ENCODE measurements at regions not wholly inside any gene's neighbourhood (a gene's known extent, or its start where the extent isn't known, plus 50 kb on each side); places are given as distances from the start of the nearest gene placed in this dataset.
"Not testable (repeated sequence)": the region's sequence is repeated elsewhere in the genome, so short reads cannot be mapped to it uniquely, and the experiment has no call there.

GRCh38 chr10:91005276-91005675, 84.4 kb upstream of the ANKRD1 start:
- DNase-seq: not testable (repeated sequence)

- peak; percentile 34 for DNase-seq
Observed at GRCh38 chr10:91006001-91006751, 85.3 kb upstream of the ANKRD1 start.

- peak; percentile 34 for DNase-seq
Observed at GRCh38 chr10:91006752-91007346, 86.0 kb upstream of the ANKRD1 start.

- no peak for DNase-seq
Observed at GRCh38 chr10:91007655-91008054, 86.8 kb upstream of the ANKRD1 start.

- no peak for DNase-seq
Observed at GRCh38 chr10:91009121-91009520, 88.2 kb upstream of the ANKRD1 start.

- DNase-seq: no peak
Observed at GRCh38 chr10:91010952-91011351, 90.1 kb upstream of the ANKRD1 start.

GRCh38 chr10:91012502-91012901, 91.6 kb upstream of the ANKRD1 start:
- DNase-seq: no peak

- no peak for DNase-seq
Observed at GRCh38 chr10:91013985-91014384, 93.1 kb upstream of the ANKRD1 start.

- no peak for DNase-seq
Observed at GRCh38 chr10:91017198-91017597, 96.3 kb upstream of the ANKRD1 start.

GRCh38 chr10:91021901-91022300, 101.0 kb upstream of the ANKRD1 start:
- no peak for DNase-seq

GRCh38 chr10:91022390-91022789, 101.5 kb upstream of the ANKRD1 start:
- DNase-seq: no peak

GRCh38 chr10:91022924-91023699, 102.2 kb upstream of the ANKRD1 start:
- DNase-seq: no peak

GRCh38 chr10:91023700-91024398, 103.0 kb upstream of the ANKRD1 start:
- no peak for DNase-seq

GRCh38 chr10:91024541-91024940, 103.7 kb upstream of the ANKRD1 start:
- DNase-seq: no peak

GRCh38 chr10:91032611-91033206, 111.8 kb upstream of the ANKRD1 start:
- DNase-seq: no peak

- no peak for DNase-seq
Observed at GRCh38 chr10:91033324-91033950, 112.5 kb upstream of the ANKRD1 start.

- DNase-seq: no peak
Observed at GRCh38 chr10:91034042-91034441, 113.2 kb upstream of the ANKRD1 start.

- DNase-seq: no peak
Observed at GRCh38 chr10:91034494-91035159, 113.7 kb upstream of the ANKRD1 start.

GRCh38 chr10:91035650-91036292, 114.9 kb upstream of the ANKRD1 start:
- DNase-seq: no peak

GRCh38 chr10:91036807-91037411, 116.0 kb upstream of the ANKRD1 start:
- no peak for DNase-seq

- DNase-seq: no peak
Observed at GRCh38 chr10:91038971-91039370, 118.1 kb upstream of the ANKRD1 start.

All from NCI-H1436 treated with DMSO at 0.1 percent for 48 hours (cell line).